T-helper 17 cell (primary cell): ENCODE measurements at regions not wholly inside any gene's neighbourhood (a gene's known extent, or its start where the extent isn't known, plus 50 kb on each side); places are given as distances from the start of the nearest gene placed in this dataset.
"Not testable (repeated sequence)": the region's sequence is repeated elsewhere in the genome, so short reads cannot be mapped to it uniquely, and the experiment has no call there.

Experiments
- ATAC-seq: fragments of 150-1000 bp; cut with Tn5 transposase; 2 replicates; pipeline ENCODE4 v1.10.0; 2021; ENCODE audit warnings: mild to moderate bottlenecking, moderate library complexity
- DNase-seq, 3 donors: peaks; one replicate each; pipeline versions ENCODE4 v3.0.0 to v3.0.0-alpha.2; 2020 to 2021
- H3K9me3 ChIP-seq: one replicate; pipeline ENCODE4 v1.7.0; 2013; ENCODE audit warnings: low read length, mild to moderate bottlenecking; ENCODE audit not compliant: control insufficient read depth, poor library complexity, severe bottlenecking
- H3K27ac Mint-ChIP-seq: one replicate; pipeline ENCODE4 v1.8.0; 2022; ENCODE audit warnings: mild to moderate bottlenecking, moderate library complexity, mixed read lengths
- H3K27me3 Mint-ChIP-seq: one replicate; pipeline ENCODE4 v1.8.0; 2022; ENCODE audit warnings: mixed read lengths
- H3K36me3 Mint-ChIP-seq: one replicate; pipeline ENCODE4 v1.8.0; 2022; ENCODE audit warnings: low read depth, mixed read lengths
- H3K4me1 Mint-ChIP-seq: one replicate; pipeline ENCODE4 v1.8.0; 2022; ENCODE audit warnings: mild to moderate bottlenecking, mixed read lengths
- H3K4me3 Mint-ChIP-seq: one replicate; pipeline ENCODE4 v1.8.0; 2022; ENCODE audit warnings: mild to moderate bottlenecking, moderate library complexity, mixed read lengths

DNA sequence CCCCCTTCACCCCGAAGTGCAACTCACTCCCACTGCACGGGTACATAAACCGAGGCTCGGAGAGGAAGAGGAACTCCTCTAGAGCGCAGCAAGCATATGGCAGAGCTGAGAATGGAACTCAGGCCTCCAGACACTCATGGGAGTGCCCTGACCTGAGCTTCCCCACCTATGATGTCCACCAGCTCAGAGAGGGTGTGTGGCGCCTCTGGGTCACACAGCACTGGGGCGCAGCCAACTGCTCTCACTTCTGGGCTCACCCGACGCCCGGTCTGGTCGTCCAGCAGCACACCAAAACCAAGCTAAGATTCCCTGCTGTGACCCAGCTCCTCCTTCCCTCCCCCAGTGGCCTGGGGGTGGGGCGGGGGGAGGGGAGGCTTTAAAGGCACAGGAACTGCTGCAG lies 904.3 kb downstream of the TUBA3C start:
- not testable (repeated sequence) for H3K36me3 Mint-ChIP-seq, H3K27ac Mint-ChIP-seq, H3K27me3 Mint-ChIP-seq

DNA sequence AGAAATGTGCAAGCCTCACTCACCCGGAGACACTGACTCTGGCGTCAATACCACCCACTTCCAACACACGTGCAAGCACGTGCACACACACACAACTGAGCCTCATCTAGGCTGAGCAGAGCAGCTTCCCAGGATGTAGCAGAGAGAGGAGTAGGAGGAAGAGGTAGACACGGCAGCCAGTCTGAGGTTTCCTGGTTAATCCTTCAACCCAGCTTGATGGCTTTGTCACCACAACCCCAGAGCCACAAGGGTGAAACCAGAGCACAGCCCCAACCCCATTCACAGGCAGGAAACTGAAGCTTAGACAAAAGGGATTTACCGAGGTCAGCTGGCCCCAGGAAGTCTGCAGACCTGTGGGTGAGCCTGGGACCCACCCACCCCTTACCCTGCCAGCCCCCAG lies 905.3 kb downstream of the TUBA3C start:
- DNase-seq, H3K9me3 ChIP-seq, H3K36me3 Mint-ChIP-seq, H3K27ac Mint-ChIP-seq, H3K4me3 Mint-ChIP-seq, H3K4me1 Mint-ChIP-seq, H3K27me3 Mint-ChIP-seq: not testable (repeated sequence)
- peak; percentile 37 for ATAC-seq

More for the DNA sequence above, 904.3 kb downstream of the TUBA3C start:
- H3K9me3 ChIP-seq, ATAC-seq, H3K4me1 Mint-ChIP-seq, H3K4me3 Mint-ChIP-seq, DNase-seq: not testable (repeated sequence)

DNA sequence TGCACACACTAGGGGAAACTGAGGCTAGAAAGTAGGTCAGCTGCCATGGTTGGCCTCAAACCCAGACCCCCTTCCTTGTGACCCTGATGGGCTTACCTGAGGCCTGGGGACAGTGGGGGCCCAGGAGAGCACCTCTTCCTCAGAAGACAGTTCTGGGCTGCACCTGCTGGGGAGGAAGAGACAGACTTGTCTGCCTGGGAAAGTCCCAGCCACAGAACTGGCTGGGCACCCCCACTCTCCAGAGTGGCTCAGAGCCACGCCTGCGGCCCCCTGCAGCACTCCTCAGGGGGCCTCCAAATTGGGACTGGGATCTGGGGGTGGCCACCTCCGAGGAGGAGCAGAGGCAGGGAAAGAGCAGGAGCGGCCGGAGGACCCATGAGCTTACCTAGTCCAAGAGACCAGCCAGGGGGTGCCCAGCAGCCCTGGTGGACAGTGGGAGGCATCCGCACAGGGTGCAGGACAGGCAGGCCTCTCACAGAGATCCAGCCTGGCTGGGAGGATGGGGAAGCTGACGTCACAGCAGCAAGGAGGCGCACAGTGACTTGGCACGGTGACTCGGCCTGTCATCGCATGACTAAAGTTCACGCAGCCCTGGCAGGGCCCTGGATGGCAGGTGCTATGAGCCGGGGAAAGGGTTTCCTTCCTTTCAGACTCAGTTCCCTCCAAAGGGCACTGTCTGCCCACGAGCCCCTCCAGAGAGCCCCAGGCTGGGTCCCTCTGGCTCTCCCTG lies 907.7 kb downstream of the TUBA3C start:
- H3K9me3 ChIP-seq, H3K4me1 Mint-ChIP-seq, H3K27ac Mint-ChIP-seq, H3K4me3 Mint-ChIP-seq, ATAC-seq, DNase-seq, H3K36me3 Mint-ChIP-seq, H3K27me3 Mint-ChIP-seq: not testable (repeated sequence)

DNA sequence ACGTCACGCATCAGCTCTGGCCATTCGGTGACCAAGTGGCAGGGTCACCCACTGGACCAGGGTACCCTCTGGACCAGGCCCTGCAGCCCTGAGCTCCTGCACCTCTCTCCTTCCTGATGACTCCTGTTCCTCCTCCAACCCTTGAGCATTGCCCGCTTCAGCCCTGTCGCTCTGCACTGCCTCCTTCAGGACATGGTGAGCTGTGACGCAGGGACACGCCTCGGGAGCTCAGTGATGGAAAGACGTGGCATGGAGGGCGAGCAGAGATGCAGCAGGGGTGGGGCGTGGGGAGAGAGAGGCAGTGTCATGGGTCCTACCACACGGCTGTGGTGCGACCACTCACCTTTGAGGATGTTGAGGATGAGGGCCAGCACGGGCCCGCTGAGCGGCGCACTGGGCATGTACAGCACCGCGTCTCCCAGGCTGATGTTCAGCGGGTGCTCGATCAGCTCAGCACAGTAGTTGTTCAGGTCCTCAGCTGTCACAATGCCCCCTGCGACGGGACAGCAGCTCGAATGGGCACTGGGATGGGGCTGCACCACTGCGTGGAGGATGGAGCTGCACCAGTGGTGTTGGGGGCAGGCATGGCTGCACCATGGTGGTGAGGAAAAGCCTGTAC lies 922.7 kb downstream of the TUBA3C start:
- H3K27me3 Mint-ChIP-seq, H3K4me3 Mint-ChIP-seq, DNase-seq, H3K9me3 ChIP-seq, ATAC-seq, H3K27ac Mint-ChIP-seq, H3K36me3 Mint-ChIP-seq, H3K4me1 Mint-ChIP-seq: not testable (repeated sequence)

DNA sequence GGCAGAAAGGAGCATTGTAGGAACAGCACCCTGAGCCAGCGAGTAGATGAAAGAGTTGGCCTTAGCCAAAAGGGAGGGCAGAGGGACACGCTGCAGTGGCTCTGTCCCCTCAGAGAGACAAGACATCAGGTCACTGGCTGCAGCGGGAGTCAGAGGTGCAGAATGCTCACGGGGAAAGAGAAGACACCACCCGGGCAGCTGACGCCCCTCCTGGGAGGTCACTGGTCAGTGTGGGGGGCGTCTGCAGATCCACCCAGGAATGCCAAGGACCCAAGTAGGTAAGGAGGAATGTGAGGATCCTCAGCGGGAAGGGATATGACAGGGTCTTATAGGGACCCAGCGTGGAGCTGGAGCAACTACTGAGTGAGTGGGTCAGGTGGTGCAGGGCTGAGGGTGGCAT lies 923.9 kb downstream of the TUBA3C start:
- H3K4me3 Mint-ChIP-seq, ATAC-seq, H3K36me3 Mint-ChIP-seq, H3K4me1 Mint-ChIP-seq, H3K27me3 Mint-ChIP-seq, DNase-seq, H3K27ac Mint-ChIP-seq, H3K9me3 ChIP-seq: not testable (repeated sequence)

DNA sequence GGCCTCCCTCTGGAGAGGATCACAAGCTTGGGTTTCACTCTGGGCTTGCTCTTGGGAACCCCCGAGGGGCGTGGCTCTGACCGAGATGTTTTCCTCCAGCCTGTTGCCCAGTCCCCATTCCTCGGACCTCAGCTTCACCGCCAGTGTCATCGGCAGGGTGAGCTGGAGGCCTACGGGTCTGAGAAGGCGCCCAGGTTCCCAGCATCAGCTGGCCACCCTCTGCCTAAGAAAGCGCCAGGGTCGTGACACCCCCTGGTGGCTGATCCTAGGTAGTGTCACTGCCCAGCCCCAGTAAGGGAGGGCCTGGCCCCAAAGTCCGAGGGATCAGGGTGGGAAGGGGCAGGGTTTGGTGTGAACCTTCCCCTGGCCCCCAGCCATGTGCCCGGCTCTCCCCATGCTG lies 928.8 kb downstream of the TUBA3C start:
- not testable (repeated sequence) for H3K4me3 Mint-ChIP-seq, H3K9me3 ChIP-seq, ATAC-seq, H3K27ac Mint-ChIP-seq, H3K36me3 Mint-ChIP-seq, H3K4me1 Mint-ChIP-seq, DNase-seq, H3K27me3 Mint-ChIP-seq

DNA sequence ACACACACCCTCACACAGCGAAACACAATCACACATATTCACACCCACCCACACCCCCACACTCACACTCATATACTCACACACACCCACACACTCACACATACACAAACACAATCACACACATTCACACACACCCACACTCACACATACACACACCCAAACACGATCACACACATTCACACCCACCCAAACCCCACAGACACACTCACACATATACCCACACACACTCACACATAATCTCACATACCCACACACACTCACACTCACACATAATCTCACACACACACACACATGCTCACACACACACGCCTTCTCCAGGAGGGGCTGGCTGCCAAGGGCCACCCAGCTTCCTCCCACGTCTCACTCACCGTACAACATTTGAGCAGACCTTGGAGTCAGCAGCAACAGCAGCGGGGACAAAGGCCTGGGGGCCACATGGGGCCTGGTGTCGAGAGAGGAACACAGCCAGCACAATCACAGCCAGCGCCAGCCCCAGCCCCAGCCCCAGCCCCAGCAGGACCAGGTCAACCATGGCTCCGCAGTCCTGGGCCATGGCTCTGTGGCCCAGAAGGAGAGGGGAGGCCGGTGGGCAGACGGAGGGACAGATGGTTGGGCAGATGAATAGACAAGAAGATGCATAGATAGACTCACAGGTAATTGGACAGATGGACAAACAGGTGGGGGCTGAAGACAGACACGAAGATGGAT lies 932.9 kb downstream of the TUBA3C start:
- ATAC-seq, result not testable (repeated sequence)

DNA sequence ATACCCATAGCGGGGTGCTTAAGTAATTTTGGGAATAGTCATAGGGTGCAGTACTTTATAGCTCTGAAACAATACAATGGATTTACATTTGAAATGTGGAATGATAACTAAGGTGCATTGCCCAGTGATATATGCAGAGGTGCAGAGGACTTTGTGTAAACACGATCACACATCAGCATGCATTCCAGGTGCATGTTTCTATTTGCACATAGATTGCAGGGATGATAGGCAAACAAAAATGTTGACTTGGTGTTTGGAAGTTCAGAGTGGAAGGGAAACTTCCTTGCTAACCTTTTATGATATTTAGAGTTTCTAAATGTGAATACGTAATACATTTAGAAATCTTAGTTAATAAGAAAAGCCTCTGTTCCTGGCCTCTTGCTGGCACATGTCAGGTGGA lies 941.5 kb downstream of the TUBA3C start:
- H3K4me1 Mint-ChIP-seq, DNase-seq, H3K27me3 Mint-ChIP-seq, ATAC-seq, H3K36me3 Mint-ChIP-seq, H3K4me3 Mint-ChIP-seq, H3K9me3 ChIP-seq, H3K27ac Mint-ChIP-seq: not testable (repeated sequence)

More for the DNA sequence above, 932.9 kb downstream of the TUBA3C start:
- H3K4me1 Mint-ChIP-seq, DNase-seq, H3K27me3 Mint-ChIP-seq, H3K36me3 Mint-ChIP-seq, H3K9me3 ChIP-seq, H3K27ac Mint-ChIP-seq, H3K4me3 Mint-ChIP-seq: not testable (repeated sequence)

DNA sequence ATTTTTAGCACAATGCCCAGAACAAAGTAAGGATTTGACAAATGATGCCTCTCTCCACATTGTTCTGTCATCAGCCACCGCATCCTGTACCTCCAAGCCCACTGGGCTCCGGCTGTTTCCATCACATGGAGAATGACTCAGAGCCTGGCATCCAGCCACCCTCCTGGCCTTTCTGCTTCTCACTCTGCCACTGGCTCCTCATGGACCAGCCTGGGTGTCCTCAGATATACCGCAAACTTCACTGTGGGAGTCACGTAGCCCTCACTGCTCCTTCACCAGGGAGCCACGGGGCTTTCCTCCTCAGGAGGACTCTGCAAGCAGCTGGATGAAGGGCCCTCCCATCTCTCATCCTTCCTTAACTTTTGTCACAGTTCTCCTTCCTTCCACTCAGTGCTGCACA lies 943.0 kb downstream of the TUBA3C start:
- H3K4me3 Mint-ChIP-seq, H3K4me1 Mint-ChIP-seq, H3K27ac Mint-ChIP-seq, DNase-seq, H3K9me3 ChIP-seq, H3K36me3 Mint-ChIP-seq, H3K27me3 Mint-ChIP-seq, ATAC-seq: not testable (repeated sequence)

DNA sequence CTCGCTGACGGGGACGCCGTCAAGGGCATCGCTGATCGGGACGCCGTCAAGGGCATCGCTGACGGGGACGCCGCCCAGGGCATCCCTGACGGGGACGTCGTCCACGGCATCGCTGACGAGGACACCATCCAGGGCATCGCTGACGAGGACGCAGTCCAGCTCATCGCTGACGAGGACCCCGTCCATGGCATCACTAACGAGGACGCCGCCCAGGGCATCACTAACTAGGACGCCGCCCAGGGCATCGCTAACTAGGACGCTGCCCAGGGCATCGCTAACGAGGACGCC lies 945.2 kb downstream of the TUBA3C start:
- Mint-ChIP-seq H3K4me1 (no peaks in the 10 kb centered on the region), H3K27ac (no peak overlapping the region), H3K36me3 (no peaks in the 10 kb centered on the region), H3K4me3 (no peak overlapping the region), H3K27me3 (no peaks in the 10 kb centered on the region)
- no peaks in the 10 kb centered on the region for H3K9me3 ChIP-seq
- no peak for ATAC-seq
- no peak for DNase-seq

DNA sequence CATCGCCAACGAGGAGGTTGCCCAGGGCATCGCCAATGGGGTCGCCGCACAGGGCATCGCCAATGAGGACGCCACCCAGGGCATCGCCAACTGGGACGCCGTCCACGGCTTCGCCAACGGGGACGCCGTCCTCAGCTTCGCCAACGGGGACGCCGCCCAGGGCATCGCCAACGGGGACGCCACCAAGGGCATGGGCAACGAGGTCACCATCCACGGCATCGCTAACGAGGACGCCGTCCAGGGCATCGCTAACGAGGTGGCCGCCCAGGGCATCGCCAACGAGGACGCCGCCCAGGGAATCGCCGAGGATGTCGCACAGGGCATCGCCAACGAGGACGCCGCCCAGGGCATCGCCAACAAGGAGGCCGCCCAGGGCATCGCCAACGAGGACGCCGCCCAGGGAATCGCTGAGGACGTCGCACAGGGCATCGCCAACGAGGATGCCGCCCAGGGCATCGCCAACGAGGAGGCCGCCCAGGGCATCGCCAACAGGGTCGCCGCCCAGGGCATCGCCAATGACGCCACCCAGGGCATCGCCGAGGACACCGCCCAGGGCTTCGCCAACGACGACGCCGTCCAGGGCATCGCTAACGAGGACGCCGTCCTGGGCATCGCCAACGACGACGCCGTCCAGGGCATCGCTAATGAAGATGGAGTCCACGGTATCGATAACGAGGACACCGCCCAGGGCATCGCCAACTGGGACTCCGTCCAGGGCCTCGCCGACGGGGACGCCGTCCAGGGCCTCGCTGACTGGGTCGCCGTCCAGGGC lies 945.7 kb downstream of the TUBA3C start:
- no peak overlapping the region for H3K4me3 Mint-ChIP-seq
- H3K4me1 Mint-ChIP-seq, result no peaks in the 10 kb centered on the region
- H3K27me3 Mint-ChIP-seq, result no peaks in the 10 kb centered on the region
- DNase-seq, result no peak
- ATAC-seq, result no peak
- no peaks in the 10 kb centered on the region for H3K36me3 Mint-ChIP-seq
- no peak overlapping the region for H3K27ac Mint-ChIP-seq
- H3K9me3 ChIP-seq, result no peaks in the 10 kb centered on the region

DNA sequence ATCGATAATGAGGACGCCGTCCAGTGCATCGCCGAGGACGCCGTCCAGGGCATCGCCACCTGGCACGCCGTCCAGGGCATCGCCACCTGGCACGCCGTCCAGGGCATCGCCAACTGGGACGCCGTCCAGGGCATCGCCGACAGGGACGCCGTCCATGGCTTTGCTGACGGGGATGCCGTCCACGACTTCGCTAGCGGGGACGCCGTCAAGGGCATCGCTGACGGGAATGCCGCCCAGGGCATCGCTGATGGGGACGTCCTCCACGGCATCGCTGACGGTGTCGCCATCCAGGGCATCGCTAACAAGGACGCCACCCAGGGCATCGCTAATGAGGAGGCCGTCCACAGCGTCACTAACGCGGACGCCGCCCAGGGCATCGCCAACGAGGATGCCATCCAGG lies 946.5 kb downstream of the TUBA3C start:
- H3K36me3 Mint-ChIP-seq, result no peaks in the 10 kb centered on the region
- ATAC-seq, result no peak
- no peak overlapping the region for H3K27ac Mint-ChIP-seq

DNA sequence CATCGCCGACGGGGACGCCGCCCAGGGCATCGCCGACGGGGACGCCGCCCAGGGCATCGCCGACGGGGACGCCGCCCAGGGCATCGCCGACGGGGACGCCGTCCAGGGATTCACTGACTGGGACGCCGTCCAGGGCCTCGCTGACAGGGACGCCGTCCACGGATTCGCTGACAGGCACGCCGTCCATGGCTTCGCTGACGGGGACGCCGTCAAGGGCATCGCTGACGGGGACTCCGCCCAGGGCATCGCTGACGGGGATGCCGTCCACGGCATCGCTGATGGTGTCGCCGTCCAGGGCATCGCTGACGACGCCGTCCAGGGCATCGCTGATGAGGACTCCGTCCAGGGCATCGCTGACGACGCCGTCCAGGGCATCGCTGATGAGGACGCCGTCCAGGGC lies 947.2 kb downstream of the TUBA3C start:
- not testable (repeated sequence) for H3K27me3 Mint-ChIP-seq, H3K4me3 Mint-ChIP-seq

More for the DNA sequence above, 946.5 kb downstream of the TUBA3C start:
- Mint-ChIP-seq H3K4me3 (no peak overlapping the region), H3K4me1 (no peaks in the 10 kb centered on the region), H3K27me3 (no peaks in the 10 kb centered on the region)
- no peak for DNase-seq
- no peaks in the 10 kb centered on the region for H3K9me3 ChIP-seq

More for the DNA sequence above, 947.2 kb downstream of the TUBA3C start:
- not testable (repeated sequence) for H3K27ac Mint-ChIP-seq, ATAC-seq, H3K4me1 Mint-ChIP-seq, H3K36me3 Mint-ChIP-seq, DNase-seq, H3K9me3 ChIP-seq
